Psoas muscle (tissue), 7 donors: ENCODE measurements at regions not wholly inside any gene's neighbourhood (a gene's known extent, or its start where the extent isn't known, plus 50 kb on each side); places are given as distances from the start of the nearest gene placed in this dataset.

Source experiments
- ATAC-seq, 4 donors: fragments of 200-7000 bp; cut with Tn5 transposase; one replicate each; pipeline ENCODE4 v1.9.1; 2020; ENCODE audit warnings: moderate library complexity in 3 of 4, mild to moderate bottlenecking in 2 of 4
- DNase-seq, 2 donors: peaks; one replicate each; pipeline ENCODE4 v3.0.0-alpha.2; 2020
- H3K27ac ChIP-seq: fragments of 200-600 bp; one replicate; pipeline ENCODE4 v1.8.0; 2022
- H3K27me3 ChIP-seq, 3 donors: fragments of 200-600 bp in 1 of 3; one replicate each; pipeline versions ENCODE4 v1.6.1 to v1.8.0; 2013 to 2022; ENCODE audit warnings: low read length in 2 of 3, mild to moderate bottlenecking in 2 of 3, moderate library complexity in 1 of 3; ENCODE audit not compliant: insufficient read depth in 3 of 3
- H3K36me3 ChIP-seq, 2 donors: fragments of 200-600 bp in 1 of 2; one replicate each; pipeline versions ENCODE4 v1.6.1 to v1.8.0; 2013 to 2022; ENCODE audit warnings: low read depth in 1 of 2, mild to moderate bottlenecking in 1 of 2, moderate library complexity in 1 of 2; ENCODE audit not compliant: insufficient read depth in 1 of 2
- H3K4me1 ChIP-seq: fragments of 200-600 bp; one replicate; pipeline ENCODE4 v1.8.0; 2022
- H3K4me3 ChIP-seq: fragments of 200-600 bp; one replicate; pipeline ENCODE4 v1.8.0; 2022; ENCODE audit warnings: mild to moderate bottlenecking
- H3K9me3 ChIP-seq: fragments of 200-600 bp; one replicate; pipeline ENCODE4 v1.8.0; 2022
- CTCF ChIP-seq: fragments of 200-600 bp; IDR thresholded peaks from one replicate; pipeline ENCODE4 v1.8.0; 2022; ENCODE audit warnings: antibody characterized with exemption
- WGBS, 3 donors: extraction: QIAGEN DNeasy Blood & Tissue Kit; methylation state at CpG; one replicate each; pipeline versions ENCODE4 v1.1.6 to v1.1.7; 2013; 5-methylcytosine and 5-hydroxymethylcytosine counted together
- intact Hi-C, 2 donors: fragments of 100-400 bp; cut with DNase I; formaldehyde crosslinking; loops; one replicate each; pipeline versions ENCODE4 v1.11.0 to v1.14.2; 2022
- donor health status: healthy with polysubstance abuse.
- donor health status: DM: no; HTN: no; CAD: no; lungs with moderate emphysema.
- donor health status: Bipolar disorder and iron deficiency.
- donor health status: healthy.
- donor health status: DM: yes; HTN: yes; CAD: no.
- donor health status: DM: no; HTN: no; CAD: no.
- donor health status: DM: yes; HTN: yes; CAD: no.

- ATAC-seq (no peak), DNase-seq (no peak)
- H3K27me3 ChIP-seq = peaks cover 10 to 73% (median 13%) of the 10 kb centered on the region in 3 donors
- H3K9me3 ChIP-seq = no peaks in the 10 kb centered on the region
- no peak overlapping the region for H3K27ac ChIP-seq
- WGBS, 3 donors = 49 to 50% (median 49%) methylated on average over 8 of the region's 8 CpGs
- TF ChIP-seq CTCF = no peak
- intact Hi-C loops = no loop called here
- H3K4me3 ChIP-seq = no peak overlapping the region
- no peaks in the 10 kb centered on the region for H3K4me1 ChIP-seq
- H3K36me3 ChIP-seq = no peaks in the 10 kb centered on the region
Observed at GRCh38 chr20:56927127-56927526, 298.0 kb downstream of the TFAP2C start.

- Histone ChIP-seq H3K4me3 (no peak overlapping the region), H3K4me1 (no peaks in the 10 kb centered on the region), H3K27me3 (peaks cover 10 to 75% (median 13%) of the 10 kb centered on the region in 3 donors), H3K27ac (no peak overlapping the region), H3K36me3 (no peaks in the 10 kb centered on the region), H3K9me3 (no peaks in the 10 kb centered on the region)
- ATAC-seq (no peak), DNase-seq (no peak)
- intact Hi-C loops = no loop called here
- whole genome bisulfite sequencing, 3 donors = 24 to 28% (median 26%) methylated on average over 5 of the region's 5 CpGs
- TF ChIP-seq CTCF = no peak
Observed at GRCh38 chr20:56928007-56928406, 298.9 kb downstream of the TFAP2C start.

- Histone ChIP-seq H3K4me3 (no peak overlapping the region), H3K27me3 (peaks cover 3 to 61% (median 13%) of the 10 kb centered on the region in 3 donors), H3K27ac (no peak overlapping the region), H3K36me3 (no peaks in the 10 kb centered on the region), H3K4me1 (no peaks in the 10 kb centered on the region), H3K9me3 (no peaks in the 10 kb centered on the region)
- DNase-seq = no peak
- ATAC-seq = no peak
- TF ChIP-seq CTCF = no peak
- WGBS, 3 donors = 26 to 44% (median 40%) methylated on average over 7 of the region's 7 CpGs
- intact Hi-C loops = loop anchor here in 1 of 2 donors (10.0 kb wide), 1 partner anchor 55 kb away; no protein-coding TSS in a partner anchor
Observed at GRCh38 chr20:56929606-56930005, 300.5 kb downstream of the TFAP2C start.

GRCh38 chr20:56930876-56931275 is 301.8 kb downstream of the TFAP2C start:
- no peak overlapping the region for H3K27ac ChIP-seq
- H3K36me3 ChIP-seq = no peaks in the 10 kb centered on the region
- TF ChIP-seq CTCF = no peak
- ATAC-seq (no peak), DNase-seq (no peak)
- intact Hi-C loops = loop anchor here in 1 of 2 donors (10.0 kb wide), 1 partner anchor 56 kb away; no protein-coding TSS in a partner anchor
- no peaks in the 10 kb centered on the region for H3K9me3 ChIP-seq
- H3K27me3 ChIP-seq = peaks cover 3 to 48% (median 4%) of the 10 kb centered on the region in 3 donors
- H3K4me1 ChIP-seq = no peaks in the 10 kb centered on the region
- no peak overlapping the region for H3K4me3 ChIP-seq
- WGBS, 3 donors = 70 to 76% (median 72%) methylated on average over 6 of the region's 6 CpGs
